Caco-2 (cell line): ENCODE measurements at regions not wholly inside any gene's neighbourhood (a gene's known extent, or its start where the extent isn't known, plus 50 kb on each side); places are given as distances from the start of the nearest gene placed in this dataset.

Experiments
- BruUV-seq: library from RNA; stranded (reverse); fragments of 400-500 nt; replicated peaks from 2 replicates; lab custom pipeline; 2021; lab: Mats Ljungman, UMichigan
- CTCF ChIA-PET: fragments of 300-600 bp; sonication (Branson Sonifier 250); formaldehyde crosslinking; loops from one replicate; lab custom pipeline; 2022; ENCODE audit warnings: antibody characterized with exemption; lab: Charles Lee
- POLR2A ChIA-PET: fragments of 300-600 bp; sonication (Branson Sonifier 250); formaldehyde crosslinking; loops from one replicate; lab custom pipeline; 2022; ENCODE audit warnings: antibody characterized with exemption; lab: Charles Lee
- DNase-seq, 2 experiments: peaks; one replicate each; pipeline versions ENCODE4 v3.0.0 to v3.0.0-alpha.2; 2020 to 2022
- H3K27me3 ChIP-seq: replicated peaks from 2 replicates; pipeline ENCODE4 v1.6.0; 2011; ENCODE audit warnings: low read length; ENCODE audit not compliant: control insufficient read depth, insufficient read depth
- H3K36me3 ChIP-seq: 2 replicates; pipeline ENCODE4 v1.5.1; 2011; ENCODE audit warnings: low read length; ENCODE audit not compliant: control insufficient read depth, insufficient read depth
- H3K4me1 ChIP-seq: fragments of 250-450 bp; sonication (Bioruptor Pico); 2 replicates; pipeline ENCODE4 v1.5.1; 2020; ENCODE audit warnings: mild to moderate bottlenecking
- H3K4me3 ChIP-seq: 2 replicates; pipeline ENCODE4 v1.5.1; 2011; ENCODE audit warnings: low read depth, mild to moderate bottlenecking, control low read depth, low read length
- H3K9me3 ChIP-seq: fragments of 250-450 bp; sonication (Bioruptor Pico); 2 replicates; pipeline ENCODE4 v1.5.1; 2020; ENCODE audit warnings: mild to moderate bottlenecking, moderate library complexity
- H3K27ac Mint-ChIP-seq: one replicate; pipeline ENCODE4 v1.8.0; 2022; ENCODE audit warnings: mixed read lengths; ENCODE audit not compliant: unreplicated experiment
- H3K27me3 Mint-ChIP-seq: one replicate; pipeline ENCODE4 v1.8.0; 2022; ENCODE audit warnings: mixed read lengths; ENCODE audit not compliant: insufficient read depth, unreplicated experiment
- H3K36me3 Mint-ChIP-seq: one replicate; pipeline ENCODE4 v1.8.0; 2022; ENCODE audit warnings: mild to moderate bottlenecking, mixed read lengths; ENCODE audit not compliant: insufficient read depth, unreplicated experiment
- H3K4me1 Mint-ChIP-seq: one replicate; pipeline ENCODE4 v1.8.0; 2022; ENCODE audit warnings: low read depth, mixed read lengths; ENCODE audit not compliant: unreplicated experiment
- H3K4me3 Mint-ChIP-seq: one replicate; pipeline ENCODE4 v1.8.0; 2022; ENCODE audit warnings: mild to moderate bottlenecking, moderate library complexity, mixed read lengths; ENCODE audit not compliant: unreplicated experiment
- H3K9me3 Mint-ChIP-seq: one replicate; pipeline ENCODE4 v1.8.0; 2022; ENCODE audit warnings: mixed read lengths; ENCODE audit not compliant: unreplicated experiment
- CTCF ChIP-seq, 2 experiments: fragments of 200-600 bp in 1 of 2; IDR thresholded peaks; 1 replicate in 1 of 2; 2 replicates in 1 of 2; pipeline versions ENCODE4 v1.5.1 to v1.8.0; 2011 to 2022; ENCODE audit warnings: antibody characterized with exemption in 1 of 2, control low read depth in 1 of 2, inconsistent platforms in 1 of 2, low read depth in 1 of 2, low read length in 1 of 2, mild to moderate bottlenecking in 1 of 2, moderate library complexity in 1 of 2; ENCODE audit not compliant: insufficient read depth in 1 of 2, severe bottlenecking in 1 of 2, unreplicated experiment in 1 of 2
- intact Hi-C: fragments of 100-400 bp; cut with micrococcal nuclease; formaldehyde crosslinking; loops from one replicate; pipeline ENCODE4 v1.10.0; 2022; ENCODE audit not compliant: unreplicated experiment

- intact Hi-C loops, result no loop called here
- Histone ChIP-seq H3K36me3 (no peaks in the 10 kb centered on the region), H3K4me3 (no peak overlapping the region), H3K4me1 (peaks cover 17% of the 10 kb centered on the region), H3K27me3 (no peaks in the 10 kb centered on the region), H3K9me3 (no peaks in the 10 kb centered on the region)
- no peak overlapping the region for H3K4me3 Mint-ChIP-seq
- H3K27ac Mint-ChIP-seq, result no peak overlapping the region
- no peak for DNase-seq
- ChIA-PET POLR2A (no interaction called here), CTCF (no interaction called here)
- TF ChIP-seq CTCF (IDR thresholded peaks at IDR 0.05; ENCODE audit: insufficient read depth in 1 of 2, low read depth in 1 of 2, low read length in 1 of 2, severe bottlenecking in 1 of 2, unreplicated experiment in 1 of 2), result no peak
- no TSS peak for BruUV-seq
- no peaks in the 10 kb centered on the region for H3K27me3 Mint-ChIP-seq
- H3K4me1 Mint-ChIP-seq, result peaks cover 5% of the 10 kb centered on the region
- H3K36me3 Mint-ChIP-seq, result no peaks in the 10 kb centered on the region
- no peaks in the 10 kb centered on the region for H3K9me3 Mint-ChIP-seq
These were observed 108.9 kb downstream of the CRYAA start for GRCh38 chr21:43277481-43278351.

GRCh38 chr21:43276811-43277210 lies 108.0 kb downstream of the CRYAA start:
- BruUV-seq, result no TSS peak
- intact Hi-C loops, result no loop called here
- no peaks in the 10 kb centered on the region for H3K27me3 ChIP-seq

More at GRCh38 chr21:43276811-43277210, 108.0 kb downstream of the CRYAA start:
- Mint-ChIP-seq H3K27me3 (no peaks in the 10 kb centered on the region), H3K27ac (no peak overlapping the region), H3K4me3 (no peak overlapping the region), H3K36me3 (no peaks in the 10 kb centered on the region), H3K4me1 (peaks cover 5% of the 10 kb centered on the region), H3K9me3 (no peaks in the 10 kb centered on the region)
- no peak overlapping the region for H3K4me3 ChIP-seq
- no peaks in the 10 kb centered on the region for H3K36me3 ChIP-seq
- TF ChIP-seq CTCF (IDR thresholded peaks at IDR 0.05; ENCODE audit: insufficient read depth in 1 of 2, low read depth in 1 of 2, low read length in 1 of 2, severe bottlenecking in 1 of 2, unreplicated experiment in 1 of 2), result no peak
- peaks cover 17% of the 10 kb centered on the region for H3K4me1 ChIP-seq
- H3K9me3 ChIP-seq, result no peaks in the 10 kb centered on the region
- ChIA-PET POLR2A (no interaction called here), CTCF (no interaction called here)
- DNase-seq, result no peak
